Gastrocnemius medialis (tissue), 4 donors: ENCODE measurements at regions not wholly inside any gene's neighbourhood (a gene's known extent, or its start where the extent isn't known, plus 50 kb on each side); places are given as distances from the start of the nearest gene placed in this dataset.

Source experiments
- POLR2A ChIP-seq, 2 donors: fragments of 450-650 bp; IDR thresholded peaks; one replicate each; pipeline ENCODE4 v1.6.1; 2017; ENCODE audit warnings: antibody characterized with exemption in 2 of 2, mild to moderate bottlenecking in 2 of 2, moderate library complexity in 2 of 2
- TF ChIP-seq, protein P1 (sequence below), 5 experiments: fragments of 450-650 bp in 3 of 5; fragments of 200-600 bp in 2 of 5; sonication (generic) in 2 of 5; IDR thresholded peaks in 4 of 5; conservative IDR thresholded peaks in 1 of 5; 1 replicate in 4 of 5; 2 replicates in 1 of 5; pipeline ENCODE4 v1.5.1; 2016 to 2019; ENCODE audit warnings: antibody characterized with exemption in 5 of 5, mild to moderate bottlenecking in 3 of 5, moderate library complexity in 3 of 5

DNA sequence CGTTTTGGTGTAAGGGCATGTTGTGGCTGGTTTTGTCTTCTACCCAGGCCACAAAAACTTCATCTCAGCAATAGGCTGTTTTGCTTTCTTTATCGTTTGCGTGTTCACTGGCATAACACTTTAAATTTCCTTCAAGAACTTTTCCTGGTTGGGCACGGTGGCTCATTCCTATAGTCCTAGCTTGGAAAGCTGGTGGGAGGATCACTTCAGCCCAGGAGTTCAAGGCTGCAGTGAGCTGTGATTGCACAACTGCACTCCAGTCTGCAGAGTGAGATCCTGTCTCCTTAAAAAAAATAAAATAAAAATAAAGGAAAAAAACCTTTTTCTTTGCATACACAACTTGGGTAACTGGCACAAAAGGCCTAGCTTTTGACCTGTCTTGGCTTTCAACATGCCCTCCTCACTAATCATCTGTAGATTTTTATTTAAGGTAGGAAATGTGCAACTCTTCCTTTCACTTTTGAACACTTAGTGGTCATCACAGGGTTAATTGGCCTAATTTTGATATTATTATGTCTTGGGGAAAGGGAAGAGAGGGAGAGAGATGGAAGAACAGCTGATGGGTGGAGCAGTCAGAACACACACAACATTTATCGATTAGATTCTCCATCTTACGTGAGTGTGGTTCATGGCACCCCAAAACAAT is 78.9 kb upstream of the PSMA6 start:
- TF ChIP-seq, protein P1, sequence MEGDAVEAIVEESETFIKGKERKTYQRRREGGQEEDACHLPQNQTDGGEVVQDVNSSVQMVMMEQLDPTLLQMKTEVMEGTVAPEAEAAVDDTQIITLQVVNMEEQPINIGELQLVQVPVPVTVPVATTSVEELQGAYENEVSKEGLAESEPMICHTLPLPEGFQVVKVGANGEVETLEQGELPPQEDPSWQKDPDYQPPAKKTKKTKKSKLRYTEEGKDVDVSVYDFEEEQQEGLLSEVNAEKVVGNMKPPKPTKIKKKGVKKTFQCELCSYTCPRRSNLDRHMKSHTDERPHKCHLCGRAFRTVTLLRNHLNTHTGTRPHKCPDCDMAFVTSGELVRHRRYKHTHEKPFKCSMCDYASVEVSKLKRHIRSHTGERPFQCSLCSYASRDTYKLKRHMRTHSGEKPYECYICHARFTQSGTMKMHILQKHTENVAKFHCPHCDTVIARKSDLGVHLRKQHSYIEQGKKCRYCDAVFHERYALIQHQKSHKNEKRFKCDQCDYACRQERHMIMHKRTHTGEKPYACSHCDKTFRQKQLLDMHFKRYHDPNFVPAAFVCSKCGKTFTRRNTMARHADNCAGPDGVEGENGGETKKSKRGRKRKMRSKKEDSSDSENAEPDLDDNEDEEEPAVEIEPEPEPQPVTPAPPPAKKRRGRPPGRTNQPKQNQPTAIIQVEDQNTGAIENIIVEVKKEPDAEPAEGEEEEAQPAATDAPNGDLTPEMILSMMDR (IDR thresholded peaks at IDR 0.05 in 4 of 5, conservative IDR thresholded peaks at IDR 0.05 in 1 of 5), result no peak
- TF ChIP-seq POLR2A (IDR thresholded peaks at IDR 0.05), result no peak
